Calu3 (cell line): ENCODE measurements at regions not wholly inside any gene's neighbourhood (a gene's known extent, or its start where the extent isn't known, plus 50 kb on each side); places are given as distances from the start of the nearest gene placed in this dataset.

Experiments used
- BruUV-seq: library from RNA; stranded (reverse); fragments of 400-500 nt; replicated peaks from 2 replicates; lab custom pipeline; 2021; lab: Mats Ljungman, UMichigan
- CTCF ChIA-PET: fragments of 300-600 bp; sonication (Branson Sonifier 250); formaldehyde crosslinking; loops from one replicate; lab custom pipeline; 2022; ENCODE audit warnings: antibody characterized with exemption; lab: Charles Lee
- DNase-seq: peaks from one replicate; pipeline ENCODE4 v3.0.0; 2022
- H3K27ac Mint-ChIP-seq: one replicate; pipeline ENCODE4 v1.8.0; 2022; ENCODE audit warnings: mixed read lengths; ENCODE audit not compliant: unreplicated experiment
- H3K27me3 Mint-ChIP-seq: one replicate; pipeline ENCODE4 v1.8.0; 2022; ENCODE audit warnings: mixed read lengths; ENCODE audit not compliant: unreplicated experiment
- H3K36me3 Mint-ChIP-seq: one replicate; pipeline ENCODE4 v1.8.0; 2022; ENCODE audit warnings: mild to moderate bottlenecking, moderate library complexity, mixed read lengths; ENCODE audit not compliant: insufficient read depth, unreplicated experiment
- H3K4me1 Mint-ChIP-seq: one replicate; pipeline ENCODE4 v1.8.0; 2022; ENCODE audit warnings: mild to moderate bottlenecking, low read depth, mixed read lengths; ENCODE audit not compliant: unreplicated experiment
- H3K4me3 Mint-ChIP-seq: one replicate; pipeline ENCODE4 v1.8.0; 2022; ENCODE audit warnings: mild to moderate bottlenecking, low read depth, moderate library complexity, mixed read lengths; ENCODE audit not compliant: unreplicated experiment
- H3K9me3 Mint-ChIP-seq: one replicate; pipeline ENCODE4 v1.8.0; 2022; ENCODE audit warnings: low read depth, mixed read lengths; ENCODE audit not compliant: unreplicated experiment
- intact Hi-C: fragments of 100-400 bp; cut with micrococcal nuclease; formaldehyde crosslinking; loops from one replicate; pipeline ENCODE4 v1.10.0; 2022; ENCODE audit not compliant: unreplicated experiment
- TF ChIP-seq, protein P1 (sequence below): fragments of 200-600 bp; IDR thresholded peaks from one replicate; pipeline ENCODE4 v1.8.0; 2022; ENCODE audit warnings: antibody characterized with exemption; ENCODE audit not compliant: unreplicated experiment

DNA sequence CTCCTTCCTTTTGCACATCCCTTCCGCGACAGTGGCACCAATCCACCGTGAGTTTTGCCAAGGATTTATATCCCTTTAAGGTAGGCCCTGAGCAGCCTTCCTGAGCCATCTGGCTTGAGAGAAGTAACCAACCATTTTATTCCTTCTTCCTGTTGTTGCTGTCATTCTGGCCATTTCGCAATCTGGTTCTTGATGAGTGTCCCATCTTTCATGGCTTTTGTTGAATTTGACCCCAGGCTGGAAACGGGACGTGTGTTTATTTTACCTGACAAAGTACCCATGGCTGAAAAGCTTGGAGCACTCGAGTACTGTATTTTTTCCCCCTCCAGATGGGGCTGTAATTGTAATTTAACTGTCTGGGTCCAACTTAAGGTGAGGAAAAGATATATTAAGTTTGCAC, 173.4 kb downstream of the WNT5A start:
- Mint-ChIP-seq H3K9me3 (peaks cover 10% of the 10 kb centered on the region), H3K4me1 (no peaks in the 10 kb centered on the region), H3K36me3 (no peaks in the 10 kb centered on the region), H3K4me3 (no peak overlapping the region), H3K27ac (no peak overlapping the region), H3K27me3 (no peaks in the 10 kb centered on the region)
- intact Hi-C loops, result no loop called here
- TF ChIP-seq, protein P1, sequence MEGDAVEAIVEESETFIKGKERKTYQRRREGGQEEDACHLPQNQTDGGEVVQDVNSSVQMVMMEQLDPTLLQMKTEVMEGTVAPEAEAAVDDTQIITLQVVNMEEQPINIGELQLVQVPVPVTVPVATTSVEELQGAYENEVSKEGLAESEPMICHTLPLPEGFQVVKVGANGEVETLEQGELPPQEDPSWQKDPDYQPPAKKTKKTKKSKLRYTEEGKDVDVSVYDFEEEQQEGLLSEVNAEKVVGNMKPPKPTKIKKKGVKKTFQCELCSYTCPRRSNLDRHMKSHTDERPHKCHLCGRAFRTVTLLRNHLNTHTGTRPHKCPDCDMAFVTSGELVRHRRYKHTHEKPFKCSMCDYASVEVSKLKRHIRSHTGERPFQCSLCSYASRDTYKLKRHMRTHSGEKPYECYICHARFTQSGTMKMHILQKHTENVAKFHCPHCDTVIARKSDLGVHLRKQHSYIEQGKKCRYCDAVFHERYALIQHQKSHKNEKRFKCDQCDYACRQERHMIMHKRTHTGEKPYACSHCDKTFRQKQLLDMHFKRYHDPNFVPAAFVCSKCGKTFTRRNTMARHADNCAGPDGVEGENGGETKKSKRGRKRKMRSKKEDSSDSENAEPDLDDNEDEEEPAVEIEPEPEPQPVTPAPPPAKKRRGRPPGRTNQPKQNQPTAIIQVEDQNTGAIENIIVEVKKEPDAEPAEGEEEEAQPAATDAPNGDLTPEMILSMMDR, result no peak
- no TSS peak for BruUV-seq
- CTCF ChIA-PET, result no interaction called here
- DNase-seq, result no peak

GRCh38 chr3:55309336-55309735, 177.8 kb downstream of the WNT5A start:
- Mint-ChIP-seq H3K4me3 (no peak overlapping the region), H3K4me1 (no peaks in the 10 kb centered on the region), H3K9me3 (peaks cover 11% of the 10 kb centered on the region), H3K27ac (no peak overlapping the region), H3K36me3 (no peaks in the 10 kb centered on the region), H3K27me3 (no peaks in the 10 kb centered on the region)
- intact Hi-C loops, result no loop called here
- DNase-seq, result no peak
- CTCF ChIA-PET, result no interaction called here
- TF ChIP-seq, protein P1, result no peak
- no TSS peak for BruUV-seq

GRCh38 chr3:55307622-55308021, 179.5 kb downstream of the WNT5A start:
- Mint-ChIP-seq H3K27me3 (no peaks in the 10 kb centered on the region), H3K36me3 (no peaks in the 10 kb centered on the region), H3K4me3 (no peak overlapping the region), H3K9me3 (peaks cover 18% of the 10 kb centered on the region), H3K4me1 (no peaks in the 10 kb centered on the region), H3K27ac (no peak overlapping the region)
- TF ChIP-seq, protein P1, result no peak
- CTCF ChIA-PET, result no interaction called here
- DNase-seq, result no peak
- no TSS peak for BruUV-seq
- intact Hi-C loops, result no loop called here

- TF ChIP-seq, protein P1, result no peak
- intact Hi-C loops, result no loop called here
- CTCF ChIA-PET, result no interaction called here
- no peaks in the 10 kb centered on the region for H3K4me1 Mint-ChIP-seq
- no TSS peak for BruUV-seq
- H3K9me3 Mint-ChIP-seq, result peaks cover 23% of the 10 kb centered on the region
- H3K27ac Mint-ChIP-seq, result no peak overlapping the region
- H3K36me3 Mint-ChIP-seq, result no peaks in the 10 kb centered on the region
- no peaks in the 10 kb centered on the region for H3K27me3 Mint-ChIP-seq
- H3K4me3 Mint-ChIP-seq, result no peak overlapping the region
- DNase-seq, result no peak
Observed at GRCh38 chr3:55305696-55306485, 181.2 kb downstream of the WNT5A start.
